ENCODE measurements at regions not wholly inside any gene's neighbourhood (a gene's known extent, or its start where the extent isn't known, plus 50 kb on each side); places are given as distances from the start of the nearest gene placed in this dataset.

DNA sequence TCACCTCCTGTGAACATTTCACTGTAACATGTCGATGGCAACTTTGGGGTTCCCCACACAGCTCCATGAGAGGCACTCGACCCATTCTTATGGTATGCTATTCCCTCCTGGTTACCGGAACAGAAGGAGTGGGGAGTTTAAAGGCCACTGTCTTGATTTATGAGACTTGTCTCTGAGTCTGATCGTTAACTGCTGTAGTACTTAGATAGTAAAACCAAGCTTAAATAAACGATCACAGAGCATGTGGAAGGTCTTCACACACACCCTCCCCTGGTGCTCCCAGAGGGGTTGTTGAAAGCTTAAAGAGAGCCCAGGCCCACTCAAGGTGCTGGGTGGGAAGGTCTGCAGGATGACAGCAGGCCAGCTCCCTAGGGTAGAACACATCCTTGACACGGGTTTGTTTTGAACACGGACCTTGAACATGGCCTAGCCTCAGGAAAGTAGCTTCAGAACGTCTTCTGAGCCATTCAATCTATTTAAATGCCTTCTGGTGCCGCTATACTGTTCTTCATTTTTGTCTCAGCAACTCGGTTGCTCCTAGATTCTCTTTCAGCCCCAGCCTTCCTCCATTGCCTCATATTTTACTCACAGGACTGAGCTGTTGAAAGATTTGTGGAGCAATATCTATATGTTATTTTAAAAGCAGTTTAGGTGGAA lies 335.3 kb downstream of the FGFR2 start:
- no peak overlapping the region for H2AFZ ChIP-seq (ENCODE audit: low read depth)
- DNase-seq, result no peak

More for the DNA sequence above, 335.3 kb downstream of the FGFR2 start:
- Histone ChIP-seq H3F3A (replicated peaks; ENCODE audit: insufficient read depth) (no peaks in the 10 kb centered on the region), H4K20me1 (ENCODE audit: insufficient read depth) (no peaks in the 10 kb centered on the region), H3K36me3 (replicated peaks in 1 of 2; ENCODE audit: control insufficient read depth in 1 of 2, insufficient read depth in 2 of 2, low read length in 1 of 2) (no peaks in the 10 kb centered on the region), H3K4me2 (no peak overlapping the region), H3K4me1 (ENCODE audit: control insufficient read depth in 1 of 2, insufficient read depth in 2 of 2, low read depth in 1 of 2, low read length in 1 of 2) (no peaks in the 10 kb centered on the region), H3K27ac (ENCODE audit: low read depth in 2 of 2, low read length in 1 of 2) (no peak overlapping the region), H3K9me3 (no peaks in the 10 kb centered on the region), H3K27me3 (ENCODE audit: insufficient read depth) (no peaks in the 10 kb centered on the region), H3K9me2 (no peaks in the 10 kb centered on the region), H3K4me3 (ENCODE audit: low read depth in 2 of 2, low read length in 1 of 2) (no peak overlapping the region), H3K79me2 (ENCODE audit: insufficient read depth) (no peaks in the 10 kb centered on the region), H3K9ac (no peak overlapping the region)
- ChIA-PET CTCF (interaction anchor here (1.1 kb wide), 1 partner anchor 236 kb away, joined by 3 read pairs; no protein-coding TSS in a partner anchor), POLR2A (no interaction called here)
- no peak for TF ChIP-seq FOXM1 (IDR thresholded peaks at IDR 0.05; ENCODE audit: low read depth)
- no peak for TF ChIP-seq TCF12 (IDR thresholded peaks at IDR 0.05)
- TF ChIP-seq, protein P1, sequence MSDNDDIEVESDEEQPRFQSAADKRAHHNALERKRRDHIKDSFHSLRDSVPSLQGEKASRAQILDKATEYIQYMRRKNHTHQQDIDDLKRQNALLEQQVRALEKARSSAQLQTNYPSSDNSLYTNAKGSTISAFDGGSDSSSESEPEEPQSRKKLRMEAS (IDR thresholded peaks at IDR 0.05; ENCODE audit: low read depth), result no peak
- TF ChIP-seq CTCF (IDR thresholded peaks at IDR 0.05), result no peak
- no peak for TF ChIP-seq RAD21 (IDR thresholded peaks at IDR 0.05; ENCODE audit: low read length)
- TF ChIP-seq EZH2phosphoT487 (IDR thresholded peaks at IDR 0.05; ENCODE audit: borderline replicate concordance, low read depth), result no peak
- TF ChIP-seq JUND (IDR thresholded peaks at IDR 0.05), result no peak
- TF ChIP-seq, protein P2, sequence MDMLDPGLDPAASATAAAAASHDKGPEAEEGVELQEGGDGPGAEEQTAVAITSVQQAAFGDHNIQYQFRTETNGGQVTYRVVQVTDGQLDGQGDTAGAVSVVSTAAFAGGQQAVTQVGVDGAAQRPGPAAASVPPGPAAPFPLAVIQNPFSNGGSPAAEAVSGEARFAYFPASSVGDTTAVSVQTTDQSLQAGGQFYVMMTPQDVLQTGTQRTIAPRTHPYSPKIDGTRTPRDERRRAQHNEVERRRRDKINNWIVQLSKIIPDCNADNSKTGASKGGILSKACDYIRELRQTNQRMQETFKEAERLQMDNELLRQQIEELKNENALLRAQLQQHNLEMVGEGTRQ (IDR thresholded peaks at IDR 0.05; ENCODE audit: borderline replicate concordance, low read depth, low read length), result no peak
- TF ChIP-seq PBX3 (IDR thresholded peaks at IDR 0.05), result no peak
- TF ChIP-seq GATA2 (CRISPR knock-in tag; IDR thresholded peaks at IDR 0.05), result no peak
- no peak for TF ChIP-seq MEF2A (IDR thresholded peaks at IDR 0.05; ENCODE audit: borderline replicate concordance, low read depth)
- TF ChIP-seq RCOR1 (IDR thresholded peaks at IDR 0.05; ENCODE audit: low read length), result no peak
- TF ChIP-seq ZBTB33 (IDR thresholded peaks at IDR 0.05; ENCODE audit: borderline replicate concordance, low read depth), result no peak
- no peak for TF ChIP-seq CHD2 (IDR thresholded peaks at IDR 0.05; ENCODE audit: low read length, partially characterized antibody)
- 21% methylated on average over 10 of the region's 10 CpGs for WGBS (ENCODE audit: low lambda C conversion rate)

Data from SK-N-SH (cell line).